Right cardiac atrium (tissue), 5 donors: ENCODE measurements at regions not wholly inside any gene's neighbourhood (a gene's known extent, or its start where the extent isn't known, plus 50 kb on each side); places are given as distances from the start of the nearest gene placed in this dataset.

Experiments
- ATAC-seq, 2 donors: fragments of 200-7000 bp; cut with Tn5 transposase; one replicate each; pipeline versions ENCODE4 v1.8.0 to v1.9.1; 2020; ENCODE audit warnings: moderate library complexity in 2 of 2, mild to moderate bottlenecking in 1 of 2
- DNase-seq, 3 donors: peaks; one replicate each; pipeline ENCODE4 v3.0.0-alpha.2; 2020
- H3K27ac ChIP-seq: one replicate; pipeline ENCODE4 v1.5.1; 2013; ENCODE audit warnings: mild to moderate bottlenecking, low read length, control low read depth, moderate library complexity
- H3K27me3 ChIP-seq: one replicate; pipeline ENCODE4 v1.6.1; 2013; ENCODE audit not compliant: control insufficient read depth, insufficient read depth
- H3K4me1 ChIP-seq: one replicate; pipeline ENCODE4 v1.6.1; 2013; ENCODE audit warnings: low read length; ENCODE audit not compliant: control insufficient read depth, insufficient read depth
- H3K4me3 ChIP-seq: one replicate; pipeline ENCODE4 v1.5.1; 2013; ENCODE audit warnings: low read length, control low read depth
- H3K9me3 ChIP-seq: one replicate; pipeline ENCODE4 v1.6.1; 2013; ENCODE audit warnings: low read length; ENCODE audit not compliant: control insufficient read depth
- WGBS: extraction: QIAGEN DNeasy Blood & Tissue Kit; methylation state at CpG from one replicate; pipeline ENCODE4 v1.1.7; 2013; 5-methylcytosine and 5-hydroxymethylcytosine counted together
- intact Hi-C, 4 donors: fragments of 100-400 bp; cut with DNase I; formaldehyde crosslinking; loops; one replicate each; pipeline versions ENCODE4 v1.11.0 to v1.14.0; 2022 to 2023
- donor health status: healthy with polysubstance abuse.
- donor health status: DM: no; HTN: yes; CAD: no.
- donor health status: DM: no; HTN: no; CAD: no.
- donor health status: DM: no; HTN: yes; CAD: no; lungs with severe emphysema.
- donor health status: DM: yes; HTN: yes; CAD: no.

DNA sequence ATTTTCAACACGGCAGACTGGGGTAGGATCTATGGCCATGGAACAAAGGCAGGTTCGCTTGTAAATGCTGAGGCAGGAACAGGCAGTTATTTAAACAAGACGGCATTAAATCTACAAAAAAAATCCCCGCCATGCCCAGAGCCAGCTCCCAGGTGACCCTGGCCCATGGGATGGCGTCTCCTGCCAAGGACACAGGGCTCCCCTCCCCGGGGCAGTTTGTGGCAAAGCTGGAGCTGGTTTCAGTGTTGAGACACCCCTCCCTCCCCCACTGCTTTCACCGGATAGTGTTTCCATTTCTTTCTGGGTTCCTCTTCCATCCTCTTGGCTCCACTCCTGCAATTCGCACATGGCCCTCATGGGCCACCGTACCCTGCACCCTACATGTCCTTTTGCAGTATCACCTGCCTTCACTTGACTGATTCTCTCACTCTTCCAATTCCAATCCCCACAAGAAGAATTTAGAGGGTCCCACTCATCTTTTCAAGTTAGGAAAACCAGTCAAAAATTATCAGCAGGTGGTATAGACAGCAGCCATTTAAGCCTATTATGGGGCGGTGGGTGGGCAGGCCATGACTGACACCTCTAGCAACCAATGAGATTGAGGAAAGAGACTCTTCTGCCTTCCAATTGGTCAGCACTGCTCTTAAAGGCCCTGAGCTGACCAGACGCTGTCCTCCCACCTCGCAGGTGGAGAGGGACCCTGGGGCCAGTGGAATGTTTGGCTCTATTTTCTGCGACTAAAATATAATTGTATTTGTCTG is 52.0 kb downstream of the OLIG1 start:
- intact Hi-C loops = no loop called here
- Histone ChIP-seq H3K27ac (no peak overlapping the region), H3K27me3 (no peaks in the 10 kb centered on the region)

GRCh38 chr21:33122507-33122906 is 52.6 kb downstream of the OLIG1 start:
- H3K9me3 ChIP-seq = no peaks in the 10 kb centered on the region
- DNase-seq (no peak), ATAC-seq (no peak)
- 90% methylated on average over 6 of the region's 6 CpGs for WGBS
- H3K4me1 ChIP-seq = no peaks in the 10 kb centered on the region
- no peak overlapping the region for H3K27ac ChIP-seq
- H3K27me3 ChIP-seq = no peaks in the 10 kb centered on the region
- H3K4me3 ChIP-seq = no peak overlapping the region
- intact Hi-C loops = no loop called here

More for the DNA sequence above, 52.0 kb downstream of the OLIG1 start:
- ATAC-seq (no peak), DNase-seq (no peak)
- WGBS = 80% methylated on average over 13 of the region's 13 CpGs
- Histone ChIP-seq H3K4me1 (no peaks in the 10 kb centered on the region), H3K9me3 (no peaks in the 10 kb centered on the region), H3K4me3 (no peak overlapping the region)

DNA sequence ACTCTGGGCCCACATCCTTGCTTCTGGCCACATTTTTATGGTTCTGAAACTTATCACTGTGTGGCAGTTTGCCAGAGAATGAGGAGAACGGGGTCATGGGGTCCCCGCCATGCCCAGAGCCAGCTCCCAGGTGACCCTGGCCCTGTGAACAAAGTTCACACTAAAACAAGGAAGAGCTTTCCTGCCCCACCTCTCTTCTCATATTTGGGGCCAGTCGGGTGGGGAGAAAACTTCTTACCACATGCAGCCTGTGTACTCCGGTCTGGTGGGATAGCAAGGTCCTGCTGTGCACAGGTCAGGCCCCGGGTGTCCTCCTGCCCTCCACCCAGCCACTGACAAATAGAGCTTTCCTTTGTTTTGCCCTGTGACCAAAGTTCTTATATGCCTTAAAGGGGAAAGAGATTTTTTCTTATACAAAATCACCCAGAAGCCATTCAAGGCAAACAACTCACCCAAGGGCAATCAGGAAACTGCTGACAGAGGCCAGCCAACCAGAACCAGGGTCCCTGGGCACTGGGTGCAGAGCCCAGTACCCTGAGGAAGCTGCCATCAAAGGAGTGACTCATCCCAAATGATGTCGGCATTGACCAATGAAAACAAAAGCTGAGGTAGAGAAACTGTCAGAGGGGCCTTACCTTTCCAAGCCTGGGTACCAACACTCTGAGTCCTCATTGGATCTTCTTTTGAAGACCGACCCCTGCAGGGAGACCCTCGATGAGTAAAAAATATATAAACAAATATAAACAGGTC is 53.6 kb downstream of the OLIG1 start:
- ATAC-seq (no peak), DNase-seq (no peak)
- no peak overlapping the region for H3K27ac ChIP-seq
- no peaks in the 10 kb centered on the region for H3K9me3 ChIP-seq
- no peaks in the 10 kb centered on the region for H3K27me3 ChIP-seq
- intact Hi-C loops = no loop called here
- WGBS = 67% methylated on average over 8 of the region's 8 CpGs
- H3K4me1 ChIP-seq = no peaks in the 10 kb centered on the region
- no peak overlapping the region for H3K4me3 ChIP-seq

DNA sequence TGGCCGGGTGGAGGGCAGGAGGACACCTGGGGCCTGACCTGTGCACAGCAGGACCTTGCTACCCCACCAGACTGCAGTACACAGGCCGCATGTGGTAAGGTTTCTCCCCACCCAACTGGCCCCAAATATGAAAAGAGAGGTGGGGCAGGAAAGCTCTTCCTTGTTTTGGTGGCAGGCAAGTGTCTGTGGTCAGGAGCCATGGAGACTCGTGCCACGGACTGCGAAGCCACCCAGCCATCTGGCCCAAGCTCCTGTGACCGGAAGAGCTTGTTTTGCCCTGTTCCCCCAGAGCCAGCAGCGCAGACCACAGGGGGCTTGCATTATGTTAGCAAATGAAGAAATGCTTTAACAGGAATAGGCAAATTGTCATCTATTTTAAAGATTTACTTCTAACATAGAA is 54.9 kb downstream of the OLIG1 start:
- intact Hi-C loops = loop anchor here in 1 of 4 donors (5.0 kb wide), 1 partner anchor 183 kb away; no protein-coding TSS in a partner anchor
- ATAC-seq = no peak
- Histone ChIP-seq H3K27me3 (no peaks in the 10 kb centered on the region), H3K4me1 (no peaks in the 10 kb centered on the region), H3K27ac (no peak overlapping the region), H3K9me3 (no peaks in the 10 kb centered on the region), H3K4me3 (no peak overlapping the region)
- WGBS = 83% methylated on average over 7 of the region's 7 CpGs
- no peak for DNase-seq

DNA sequence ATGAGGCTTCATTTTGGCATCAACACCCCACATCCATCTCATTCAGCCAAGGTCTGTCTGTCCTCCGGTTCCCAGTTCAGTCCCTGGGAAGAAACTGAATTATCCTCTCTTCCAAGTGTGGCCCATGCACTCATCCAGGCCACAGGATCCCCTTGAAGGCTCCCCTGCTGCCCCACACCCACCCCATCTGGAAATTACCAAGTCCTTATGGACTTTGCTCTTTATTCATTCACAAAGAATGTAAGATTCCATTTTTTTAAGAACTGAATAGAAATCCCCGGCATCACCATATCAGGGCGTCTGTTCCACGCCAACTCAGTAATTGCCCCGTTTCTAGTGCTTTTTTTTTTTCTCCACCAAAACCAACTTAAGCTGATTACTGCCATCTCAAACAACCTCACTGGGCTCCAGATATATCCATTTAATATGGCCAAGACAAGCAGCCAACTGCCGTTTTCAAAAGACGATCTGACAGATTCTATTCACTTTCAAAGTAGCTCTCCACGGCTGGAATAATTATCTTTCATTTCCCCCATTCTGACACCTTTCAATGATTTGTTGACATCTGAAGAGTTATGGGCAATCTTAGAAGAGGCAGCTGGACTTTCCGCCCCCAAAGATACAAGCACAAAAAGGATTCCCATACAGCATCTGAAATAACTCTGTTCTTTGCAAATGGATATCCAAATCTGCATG is 55.9 kb downstream of the OLIG1 start:
- no peak overlapping the region for H3K4me3 ChIP-seq
- ATAC-seq = no peak
- H3K27ac ChIP-seq = no peak overlapping the region
- H3K9me3 ChIP-seq = no peaks in the 10 kb centered on the region
- intact Hi-C loops = loop anchor here in 1 of 4 donors (5.0 kb wide), 1 partner anchor 184 kb away; no protein-coding TSS in a partner anchor
- no peaks in the 10 kb centered on the region for H3K4me1 ChIP-seq
- 62% methylated on average over 9 of the region's 9 CpGs for WGBS
- no peak for DNase-seq
- peaks cover 3% of the 10 kb centered on the region for H3K27me3 ChIP-seq

DNA sequence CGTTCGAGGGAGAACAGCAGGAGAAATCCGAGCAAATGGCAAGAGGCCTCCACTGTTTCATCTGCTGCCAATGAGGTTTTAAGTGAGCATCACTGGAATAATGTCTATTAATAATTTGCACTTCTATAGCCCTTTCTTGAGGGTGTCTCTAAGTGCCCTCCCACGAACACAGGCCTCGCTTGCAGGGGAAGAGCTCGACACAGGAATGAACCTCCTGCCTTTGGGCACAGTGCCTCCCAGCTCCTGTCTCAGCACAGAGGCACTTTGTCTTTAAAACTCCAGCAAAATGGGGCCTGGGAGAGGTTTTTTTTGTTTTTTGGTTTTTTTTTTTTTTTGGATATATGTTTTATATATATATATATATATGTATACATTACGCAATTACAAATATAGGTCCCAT is 56.6 kb downstream of the OLIG1 start:
- ATAC-seq = no peak
- Histone ChIP-seq H3K27me3 (peaks cover 3% of the 10 kb centered on the region), H3K4me3 (no peak overlapping the region), H3K9me3 (no peaks in the 10 kb centered on the region), H3K27ac (no peak overlapping the region), H3K4me1 (no peaks in the 10 kb centered on the region)
- no peak for DNase-seq
- WGBS = 79% methylated on average over 7 of the region's 7 CpGs
- intact Hi-C loops = loop anchor here in 1 of 4 donors (5.0 kb wide), 1 partner anchor 184 kb away; no protein-coding TSS in a partner anchor

DNA sequence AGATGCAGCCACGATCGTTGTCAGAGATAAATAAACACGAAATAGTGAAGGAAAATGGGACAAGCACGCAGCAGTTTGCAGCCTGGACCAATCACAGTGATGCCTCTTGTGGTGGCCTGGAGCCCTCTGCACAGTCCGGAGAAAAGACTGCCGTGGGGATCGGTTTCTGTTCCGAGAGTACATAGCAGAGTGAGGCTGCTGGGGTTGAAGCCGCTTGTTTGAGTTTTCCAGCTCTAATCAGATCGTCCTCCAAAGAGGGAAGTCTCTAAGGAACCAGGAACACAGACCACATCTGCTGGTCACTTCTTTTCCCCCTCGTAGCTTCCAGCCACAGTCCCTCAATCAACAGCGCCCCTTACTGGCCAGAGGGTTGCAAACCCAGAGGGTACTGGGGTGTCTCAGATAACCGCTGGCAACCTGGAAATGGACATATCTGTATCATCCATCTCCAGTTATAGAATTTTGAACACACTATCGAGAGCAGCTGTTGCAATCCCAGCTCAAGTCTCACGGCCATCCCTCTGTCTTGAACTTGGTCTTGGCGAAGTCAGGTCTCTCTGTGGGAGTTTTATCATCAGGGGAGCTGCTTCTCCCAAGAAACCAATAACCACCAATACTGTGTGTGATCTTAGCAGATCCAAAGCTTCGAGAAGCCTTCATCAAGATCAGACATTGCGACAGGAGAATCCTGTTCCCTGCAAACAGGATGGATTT is 57.4 kb downstream of the OLIG1 start:
- Histone ChIP-seq H3K4me3 (peak overlapping the region; percentile 9), H3K27me3 (peaks cover 3% of the 10 kb centered on the region), H3K27ac (no peak overlapping the region), H3K9me3 (no peaks in the 10 kb centered on the region), H3K4me1 (no peaks in the 10 kb centered on the region)
- DNase-seq (peak; percentile 55 to 84 (median 80)), ATAC-seq (peak; percentile 82 to 86)
- 4% methylated on average over 18 of the region's 18 CpGs for WGBS
- intact Hi-C loops = loop anchor here in 1 of 4 donors (5.0 kb wide), 1 partner anchor 185 kb away; no protein-coding TSS in a partner anchor

DNA sequence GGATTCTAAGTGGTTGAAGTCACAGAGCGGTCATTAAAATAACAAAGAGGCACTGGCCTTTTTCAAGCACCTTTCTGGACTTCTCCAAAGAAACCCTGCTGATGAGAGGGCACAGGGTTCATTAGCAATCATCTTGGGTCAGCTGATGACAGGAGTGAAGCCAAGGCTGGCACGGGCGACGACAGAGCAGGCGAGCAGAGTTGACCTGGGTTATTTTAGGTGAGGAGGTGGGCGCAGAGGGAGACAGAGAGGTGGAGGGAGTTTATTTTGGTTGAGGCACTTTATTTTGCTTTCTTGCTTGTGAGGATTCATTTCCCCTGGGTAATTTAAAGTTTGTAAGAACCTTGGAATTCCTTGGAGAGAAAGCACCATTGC is 57.9 kb downstream of the OLIG1 start:
- no peak overlapping the region for H3K4me3 ChIP-seq
- no peaks in the 10 kb centered on the region for H3K4me1 ChIP-seq
- H3K27ac ChIP-seq = no peak overlapping the region
- peaks cover 3% of the 10 kb centered on the region for H3K27me3 ChIP-seq
- DNase-seq (no peak), ATAC-seq (no peak)
- H3K9me3 ChIP-seq = no peaks in the 10 kb centered on the region
- intact Hi-C loops = loop anchor here in 1 of 4 donors (5.0 kb wide), 1 partner anchor 186 kb away; no protein-coding TSS in a partner anchor
- 32% methylated on average over 6 of the region's 6 CpGs for WGBS

DNA sequence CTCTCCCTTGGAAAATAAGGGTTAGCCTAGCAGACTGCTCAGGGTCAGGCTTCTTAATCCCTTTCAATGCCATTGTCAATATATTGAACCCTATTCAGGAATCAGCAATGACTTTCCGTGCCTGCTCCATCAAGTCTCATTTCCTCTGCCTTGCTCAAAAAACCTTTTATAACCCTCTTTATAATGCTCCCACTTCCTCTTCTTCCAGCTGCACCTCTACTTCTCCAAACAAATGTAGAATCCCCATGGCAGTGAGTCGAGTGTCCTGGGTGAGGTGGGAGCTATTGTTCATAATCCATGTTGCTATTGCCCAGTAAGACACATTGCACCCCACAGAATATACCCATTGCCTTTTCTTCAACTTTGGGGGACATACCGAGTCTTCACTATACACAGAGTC is 58.6 kb downstream of the OLIG1 start:
- peaks cover 3% of the 10 kb centered on the region for H3K27me3 ChIP-seq
- intact Hi-C loops = loop anchor here in 1 of 4 donors (5.0 kb wide), 1 partner anchor 186 kb away; no protein-coding TSS in a partner anchor
- WGBS = 54% methylated on average over 3 of the region's 3 CpGs

GRCh38 chr21:33132054-33132453 is 62.1 kb downstream of the OLIG1 start:
- intact Hi-C loops = no loop called here
- DNase-seq = no peak

More for the DNA sequence above, 58.6 kb downstream of the OLIG1 start:
- Histone ChIP-seq H3K27ac (no peak overlapping the region), H3K4me3 (no peak overlapping the region), H3K4me1 (no peaks in the 10 kb centered on the region), H3K9me3 (no peaks in the 10 kb centered on the region)
- no peak for DNase-seq
- no peak for ATAC-seq

More at GRCh38 chr21:33132054-33132453, 62.1 kb downstream of the OLIG1 start:
- no peaks in the 10 kb centered on the region for H3K9me3 ChIP-seq
- no peak overlapping the region for H3K4me3 ChIP-seq
- peaks cover 3% of the 10 kb centered on the region for H3K27me3 ChIP-seq
- H3K4me1 ChIP-seq = peaks cover 2% of the 10 kb centered on the region
- no peak overlapping the region for H3K27ac ChIP-seq
- WGBS = 89% methylated on average over 3 of the region's 3 CpGs
- ATAC-seq = no peak
